NCI-H2029 (cell line): ENCODE measurements at regions not wholly inside any gene's neighbourhood (a gene's known extent, or its start where the extent isn't known, plus 50 kb on each side); places are given as distances from the start of the nearest gene placed in this dataset.

Source experiments
- DNase-seq: peaks from one replicate; lab custom pipeline; 2025; lab: John Stamatoyannopoulos, UW

- no peak for DNase-seq
Observed at GRCh38 chr16:87053016-87053982, 263.9 kb downstream of the C16orf95 start.

- DNase-seq: no peak
Observed at GRCh38 chr16:87054154-87054553, 263.0 kb downstream of the C16orf95 start.

GRCh38 chr16:87054856-87055255 is 262.3 kb downstream of the C16orf95 start:
- DNase-seq: no peak

GRCh38 chr16:87056083-87056482 is 261.1 kb downstream of the C16orf95 start:
- no peak for DNase-seq

GRCh38 chr16:87056551-87056950 is 260.6 kb downstream of the C16orf95 start:
- DNase-seq: no peak

- no peak for DNase-seq
Observed at GRCh38 chr16:87057211-87057881, 259.8 kb downstream of the C16orf95 start.

GRCh38 chr16:87057951-87058560 is 259.1 kb downstream of the C16orf95 start:
- no peak for DNase-seq

GRCh38 chr16:87058728-87059250 is 258.4 kb downstream of the C16orf95 start:
- DNase-seq: no peak

GRCh38 chr16:87060034-87060986 is 256.9 kb downstream of the C16orf95 start:
- DNase-seq: no peak

- DNase-seq: no peak
Observed at GRCh38 chr16:87061243-87061920, 255.8 kb downstream of the C16orf95 start.

- DNase-seq: peak; percentile 16
Observed at GRCh38 chr16:87062569-87063442, 254.4 kb downstream of the C16orf95 start.

GRCh38 chr16:87063543-87063942 is 253.6 kb downstream of the C16orf95 start:
- no peak for DNase-seq

- no peak for DNase-seq
Observed at GRCh38 chr16:87064731-87065445, 252.3 kb downstream of the C16orf95 start.

- no peak for DNase-seq
Observed at GRCh38 chr16:87065446-87066132, 251.6 kb downstream of the C16orf95 start.

- no peak for DNase-seq
Observed at GRCh38 chr16:87066133-87067002, 250.8 kb downstream of the C16orf95 start.

GRCh38 chr16:87067003-87067556 is 250.1 kb downstream of the C16orf95 start:
- no peak for DNase-seq
